Epithelial cell of esophagus (primary cell): ENCODE measurements at regions not wholly inside any gene's neighbourhood (a gene's known extent, or its start where the extent isn't known, plus 50 kb on each side); places are given as distances from the start of the nearest gene placed in this dataset.

ENCODE experiments used
- DNase-seq: peaks from one replicate; pipeline ENCODE4 v3.0.0; 2010; ENCODE audit warnings: low read depth
- H3K4me3 ChIP-seq: 2 replicates; pipeline ENCODE4 v1.5.1; 2011; ENCODE audit warnings: mild to moderate bottlenecking, low read length, control low read depth
- TF ChIP-seq, protein P1 (sequence below): IDR thresholded peaks from 2 replicates; pipeline ENCODE4 v1.5.1; 2011; ENCODE audit warnings: low read depth, mild to moderate bottlenecking, low read length, control low read depth, inconsistent platforms; ENCODE audit not compliant: insufficient read depth; ENCODE audit errors: missing control alignments

DNA sequence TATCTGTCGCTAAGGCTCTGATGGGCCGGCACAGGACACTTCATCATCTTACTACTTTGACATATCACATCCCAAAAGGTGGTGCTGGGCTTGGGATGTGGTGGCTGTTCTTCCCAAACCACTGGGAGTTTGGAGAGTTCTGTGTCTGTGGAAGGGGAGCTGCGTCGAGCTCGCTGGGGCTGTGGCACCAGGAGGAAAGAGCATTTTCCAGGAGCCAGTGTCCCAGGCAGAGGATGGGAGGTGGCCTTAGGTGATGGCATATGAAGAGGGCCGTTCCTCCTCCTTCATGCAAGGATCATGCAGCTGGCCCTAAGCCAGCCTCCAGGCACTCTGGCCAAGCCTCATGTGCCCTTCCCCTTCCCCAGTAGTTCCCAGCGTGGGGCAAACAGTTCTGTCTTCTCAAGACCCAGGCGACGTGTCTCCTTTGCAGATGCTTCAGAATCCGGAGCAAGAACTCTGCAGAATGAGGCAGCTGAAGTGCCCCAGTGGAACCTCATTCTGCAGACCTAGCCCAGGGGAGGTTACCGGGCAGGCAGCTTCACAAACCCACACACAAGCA is 89.4 kb upstream of the TNRC6C start:
- DNase-seq: no peak
- TF ChIP-seq, protein P1, sequence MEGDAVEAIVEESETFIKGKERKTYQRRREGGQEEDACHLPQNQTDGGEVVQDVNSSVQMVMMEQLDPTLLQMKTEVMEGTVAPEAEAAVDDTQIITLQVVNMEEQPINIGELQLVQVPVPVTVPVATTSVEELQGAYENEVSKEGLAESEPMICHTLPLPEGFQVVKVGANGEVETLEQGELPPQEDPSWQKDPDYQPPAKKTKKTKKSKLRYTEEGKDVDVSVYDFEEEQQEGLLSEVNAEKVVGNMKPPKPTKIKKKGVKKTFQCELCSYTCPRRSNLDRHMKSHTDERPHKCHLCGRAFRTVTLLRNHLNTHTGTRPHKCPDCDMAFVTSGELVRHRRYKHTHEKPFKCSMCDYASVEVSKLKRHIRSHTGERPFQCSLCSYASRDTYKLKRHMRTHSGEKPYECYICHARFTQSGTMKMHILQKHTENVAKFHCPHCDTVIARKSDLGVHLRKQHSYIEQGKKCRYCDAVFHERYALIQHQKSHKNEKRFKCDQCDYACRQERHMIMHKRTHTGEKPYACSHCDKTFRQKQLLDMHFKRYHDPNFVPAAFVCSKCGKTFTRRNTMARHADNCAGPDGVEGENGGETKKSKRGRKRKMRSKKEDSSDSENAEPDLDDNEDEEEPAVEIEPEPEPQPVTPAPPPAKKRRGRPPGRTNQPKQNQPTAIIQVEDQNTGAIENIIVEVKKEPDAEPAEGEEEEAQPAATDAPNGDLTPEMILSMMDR: no peak
- no peak overlapping the region for H3K4me3 ChIP-seq

DNA sequence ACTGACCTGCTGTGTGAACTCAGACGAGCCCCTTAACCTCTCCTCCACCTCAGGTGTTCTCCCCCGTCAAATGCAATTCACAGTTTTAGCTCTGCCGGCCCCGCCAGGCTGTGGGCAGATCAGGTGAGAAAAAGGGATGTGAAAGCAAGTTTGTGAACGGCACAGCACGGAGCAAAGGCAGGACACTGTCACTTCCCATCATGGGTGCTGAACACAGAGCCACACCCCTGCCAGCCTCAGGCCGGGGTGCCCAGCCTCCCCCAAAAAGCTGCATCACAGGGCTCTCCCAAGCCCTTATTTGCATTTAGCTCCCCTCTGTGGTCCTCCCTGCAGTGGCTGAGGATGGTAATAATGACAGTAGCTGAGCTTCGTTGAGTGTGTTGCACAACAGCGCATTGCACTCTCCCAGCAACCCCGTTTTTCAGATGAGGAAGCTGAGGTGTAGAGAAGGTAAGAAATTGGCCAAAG is 88.8 kb upstream of the TNRC6C start:
- no peak for DNase-seq
- TF ChIP-seq, protein P1: no peak
- H3K4me3 ChIP-seq: no peak overlapping the region

DNA sequence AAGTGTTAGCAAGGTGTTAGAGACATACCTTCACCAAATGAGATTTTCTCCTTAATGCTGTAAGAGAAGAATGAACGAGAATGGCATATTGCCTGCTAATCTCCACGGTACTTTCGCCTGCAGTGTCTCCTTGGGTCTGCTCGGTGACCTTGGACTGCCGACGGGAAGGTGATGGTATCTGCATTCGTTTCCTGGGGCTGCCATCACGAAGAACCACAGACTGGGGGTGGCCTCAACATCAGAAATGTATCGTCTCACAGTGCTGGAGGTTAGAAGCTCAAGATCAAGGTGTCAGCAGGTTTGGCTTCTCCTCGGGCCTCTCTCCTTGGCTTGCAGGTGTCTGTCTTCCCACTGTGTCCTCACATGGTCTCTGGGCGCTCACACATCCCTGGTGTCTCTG is 86.3 kb upstream of the TNRC6C start:
- DNase-seq: no peak
- H3K4me3 ChIP-seq: no peak overlapping the region
- TF ChIP-seq, protein P1: no peak

DNA sequence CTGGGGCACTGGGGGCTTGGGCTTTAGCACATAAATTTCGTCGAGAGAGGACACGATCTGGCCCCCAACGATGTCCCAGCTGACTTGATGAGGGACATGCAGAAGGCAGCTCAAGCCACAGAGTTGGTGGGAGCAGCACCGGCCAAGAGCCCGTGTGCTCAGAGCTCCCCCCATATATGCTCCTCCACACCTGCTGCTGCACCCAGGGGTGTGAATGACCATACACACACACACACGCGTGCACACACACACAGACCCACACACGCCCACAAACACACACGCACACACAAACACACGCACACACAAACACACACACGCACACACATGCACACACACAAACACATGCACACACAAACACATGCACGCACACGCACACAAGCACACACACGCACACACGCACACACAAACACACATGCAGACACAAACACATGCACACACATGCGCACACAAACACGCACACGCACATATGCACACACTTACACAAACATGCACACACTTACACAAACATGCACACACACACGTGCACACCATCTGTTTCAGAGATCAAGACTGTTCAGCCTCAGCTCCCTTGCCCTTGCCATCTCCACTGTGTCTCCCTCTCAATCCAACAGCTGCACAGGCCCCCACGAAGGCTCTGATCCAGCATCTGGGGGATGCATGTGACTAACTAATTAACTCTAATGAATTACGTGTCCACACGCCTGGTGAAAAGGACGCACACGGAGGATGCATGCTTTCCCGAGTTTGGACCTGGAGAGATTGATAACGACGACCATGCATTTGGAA is 85.6 kb upstream of the TNRC6C start:
- TF ChIP-seq, protein P1: no peak
- DNase-seq: no peak
- no peak overlapping the region for H3K4me3 ChIP-seq

DNA sequence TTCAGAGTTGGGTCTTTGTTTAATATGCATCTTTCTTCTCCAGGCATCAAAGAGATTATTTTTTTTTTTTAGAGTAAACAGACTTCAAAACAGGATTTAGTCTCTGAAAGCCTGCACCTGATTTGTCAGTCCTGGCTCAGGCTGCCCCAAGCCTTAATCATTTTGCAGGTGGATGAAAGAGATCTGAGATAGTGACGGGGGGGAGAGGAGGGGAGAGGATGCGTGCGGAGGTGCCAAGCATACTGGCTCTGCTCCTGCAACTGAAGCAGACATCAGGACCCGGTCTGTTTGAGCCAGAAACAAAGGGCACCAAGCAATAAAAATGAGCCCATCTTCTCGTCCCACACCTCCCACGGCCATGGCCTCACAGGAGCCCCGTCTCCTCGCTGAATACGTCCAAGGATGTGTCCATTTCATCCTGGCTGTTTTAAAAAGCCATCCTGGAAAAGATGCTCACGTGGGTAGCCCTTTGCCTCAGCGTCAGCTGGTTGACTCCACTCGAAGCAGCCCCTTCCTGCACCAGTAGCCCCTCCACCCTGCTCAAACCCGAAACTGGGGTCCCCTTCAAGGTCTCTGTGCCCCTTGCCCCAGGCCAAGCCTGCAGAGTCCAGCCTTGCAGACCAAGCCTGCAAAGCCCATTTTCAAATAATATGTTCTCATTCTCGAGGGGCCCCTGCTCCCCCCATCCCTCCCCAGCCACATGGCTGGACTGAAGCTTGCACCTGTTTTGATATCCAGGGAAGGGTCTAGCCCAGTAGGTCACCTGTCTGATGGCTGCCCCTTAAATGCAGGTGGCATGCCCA is 84.8 kb upstream of the TNRC6C start:
- TF ChIP-seq, protein P1: no peak
- DNase-seq: no peak
- H3K4me3 ChIP-seq: no peak overlapping the region

DNA sequence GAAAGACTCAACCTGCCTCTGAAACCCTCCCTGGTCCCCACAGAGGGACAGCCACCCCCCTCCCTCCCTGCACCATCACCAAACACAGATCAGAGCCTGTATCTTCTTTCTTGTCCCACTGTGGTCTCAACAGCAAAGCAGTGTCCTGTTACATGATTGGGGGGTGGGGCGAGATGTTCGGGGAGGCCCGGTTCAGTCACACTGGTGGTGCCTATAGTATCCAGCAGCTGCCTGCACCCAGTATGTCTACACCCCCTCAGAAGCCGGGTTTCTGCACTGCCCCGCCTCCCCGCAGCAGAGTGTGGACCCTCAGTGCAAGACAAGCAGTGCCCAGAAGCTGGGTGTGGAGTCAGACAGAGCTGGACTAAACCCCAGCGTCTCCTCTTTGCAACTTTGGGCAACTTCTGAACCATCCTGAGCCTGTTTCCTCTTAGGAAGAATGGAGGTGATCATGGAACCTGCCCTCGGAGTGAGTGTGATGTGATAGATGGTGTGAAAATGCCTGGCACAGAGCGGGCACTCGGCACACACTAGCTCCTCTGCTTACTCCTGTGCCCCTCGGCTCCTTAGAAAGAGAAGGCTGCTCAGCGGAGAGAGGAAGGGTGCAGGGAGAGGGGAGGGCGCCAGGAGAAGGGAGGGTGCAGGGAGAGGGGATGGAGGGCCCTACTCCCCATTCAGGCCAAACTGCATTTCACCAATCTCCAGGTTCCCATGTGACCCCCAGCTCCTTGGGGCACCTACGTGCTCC is 84.0 kb upstream of the TNRC6C start:
- DNase-seq: no peak
- H3K4me3 ChIP-seq: no peak overlapping the region
- TF ChIP-seq, protein P1: no peak
